ENCODE measurements at regions not wholly inside any gene's neighbourhood (a gene's known extent, or its start where the extent isn't known, plus 50 kb on each side); places are given as distances from the start of the nearest gene placed in this dataset.

DNA sequence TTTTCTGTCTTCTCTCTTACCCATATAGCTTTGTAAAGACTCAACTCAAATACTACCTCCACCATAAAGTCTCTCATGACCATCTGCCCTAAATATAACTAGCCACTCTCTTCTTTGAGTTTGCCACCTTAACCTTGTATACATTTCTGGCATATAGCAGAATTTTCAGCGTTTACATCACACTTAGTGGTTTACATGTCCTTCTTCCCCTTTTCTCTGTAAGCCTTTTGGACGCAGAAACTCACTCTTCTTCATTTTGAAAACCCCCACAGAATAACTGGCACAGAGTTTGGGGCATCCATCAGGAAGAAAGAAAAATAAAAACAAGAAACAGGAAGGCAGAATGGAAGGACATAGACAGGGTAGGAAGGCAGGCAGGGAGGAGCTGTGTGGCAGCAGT lies 131.8 kb upstream of the DUSP10 start:
- Mint-ChIP-seq H3K27me3 (no peaks in the 10 kb centered on the region), H3K36me3 (ENCODE audit: low read depth) (no peaks in the 10 kb centered on the region), H3K9me3 (no peaks in the 10 kb centered on the region), H3K4me1 (peaks cover 20% of the 10 kb centered on the region), H3K4me3 (no peak overlapping the region), H3K27ac (no peak overlapping the region)
- DNase-seq (no peak), ATAC-seq (ENCODE audit: low read depth) (no peak)
- ChIA-PET POLR2A (interaction anchor here (1.2 kb wide), 1 partner anchor 132 kb away, joined by 3 read pairs; the partner anchor contains the start of gene DUSP10), CTCF (no interaction called here)
- intact Hi-C loops (cut with micrococcal nuclease): no loop called here
- TF ChIP-seq, protein P1, sequence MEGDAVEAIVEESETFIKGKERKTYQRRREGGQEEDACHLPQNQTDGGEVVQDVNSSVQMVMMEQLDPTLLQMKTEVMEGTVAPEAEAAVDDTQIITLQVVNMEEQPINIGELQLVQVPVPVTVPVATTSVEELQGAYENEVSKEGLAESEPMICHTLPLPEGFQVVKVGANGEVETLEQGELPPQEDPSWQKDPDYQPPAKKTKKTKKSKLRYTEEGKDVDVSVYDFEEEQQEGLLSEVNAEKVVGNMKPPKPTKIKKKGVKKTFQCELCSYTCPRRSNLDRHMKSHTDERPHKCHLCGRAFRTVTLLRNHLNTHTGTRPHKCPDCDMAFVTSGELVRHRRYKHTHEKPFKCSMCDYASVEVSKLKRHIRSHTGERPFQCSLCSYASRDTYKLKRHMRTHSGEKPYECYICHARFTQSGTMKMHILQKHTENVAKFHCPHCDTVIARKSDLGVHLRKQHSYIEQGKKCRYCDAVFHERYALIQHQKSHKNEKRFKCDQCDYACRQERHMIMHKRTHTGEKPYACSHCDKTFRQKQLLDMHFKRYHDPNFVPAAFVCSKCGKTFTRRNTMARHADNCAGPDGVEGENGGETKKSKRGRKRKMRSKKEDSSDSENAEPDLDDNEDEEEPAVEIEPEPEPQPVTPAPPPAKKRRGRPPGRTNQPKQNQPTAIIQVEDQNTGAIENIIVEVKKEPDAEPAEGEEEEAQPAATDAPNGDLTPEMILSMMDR (IDR thresholded peaks at IDR 0.05): no peak

DNA sequence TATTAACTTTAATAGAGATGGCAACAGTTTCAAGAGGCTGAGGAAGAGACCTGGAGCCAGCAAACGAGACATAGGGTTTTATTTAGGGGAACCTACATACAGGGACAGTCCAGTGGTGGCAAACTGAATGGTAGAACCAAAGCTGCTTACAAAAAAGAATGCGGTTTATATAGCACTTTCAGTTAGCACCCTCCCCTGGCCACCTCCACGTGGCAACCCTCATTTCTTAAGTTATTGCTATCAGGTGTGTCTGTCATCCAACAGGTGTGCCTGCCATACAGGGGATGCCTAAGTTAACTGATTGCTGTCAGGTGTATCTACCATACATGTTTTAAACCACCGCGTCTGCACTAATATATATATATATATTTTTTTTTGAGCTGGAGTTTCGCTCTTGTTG lies 129.2 kb upstream of the DUSP10 start:
- TF ChIP-seq, protein P1 (IDR thresholded peaks at IDR 0.05): no peak
- ChIA-PET CTCF (no interaction called here), POLR2A (no interaction called here)
- intact Hi-C loops (cut with micrococcal nuclease): no loop called here
- no peak overlapping the region for H3K4me3 Mint-ChIP-seq
- ATAC-seq (ENCODE audit: low read depth) (no peak), DNase-seq (no peak)
- H3K9me3 Mint-ChIP-seq: no peaks in the 10 kb centered on the region
- H3K27ac Mint-ChIP-seq: no peak overlapping the region
- H3K4me1 Mint-ChIP-seq: peaks cover 9% of the 10 kb centered on the region
- H3K36me3 Mint-ChIP-seq (ENCODE audit: low read depth): no peaks in the 10 kb centered on the region
- no peaks in the 10 kb centered on the region for H3K27me3 Mint-ChIP-seq

- POLR2A ChIA-PET: no interaction called here
- CTCF ChIA-PET: no interaction called here
- H3K9me3 Mint-ChIP-seq: no peaks in the 10 kb centered on the region
- no peak for ATAC-seq (ENCODE audit: low read depth)
- peaks cover 8% of the 10 kb centered on the region for H3K4me1 Mint-ChIP-seq
- no peaks in the 10 kb centered on the region for H3K27me3 Mint-ChIP-seq
- H3K27ac Mint-ChIP-seq: no peak overlapping the region
- intact Hi-C loops (cut with micrococcal nuclease): no loop called here
- H3K36me3 Mint-ChIP-seq (ENCODE audit: low read depth): no peaks in the 10 kb centered on the region
- DNase-seq: no peak
- TF ChIP-seq, protein P1 (IDR thresholded peaks at IDR 0.05): no peak
- H3K4me3 Mint-ChIP-seq: no peak overlapping the region
Measured at GRCh38 chr1:221869779-221870178, 127.9 kb upstream of the DUSP10 start.

DNA sequence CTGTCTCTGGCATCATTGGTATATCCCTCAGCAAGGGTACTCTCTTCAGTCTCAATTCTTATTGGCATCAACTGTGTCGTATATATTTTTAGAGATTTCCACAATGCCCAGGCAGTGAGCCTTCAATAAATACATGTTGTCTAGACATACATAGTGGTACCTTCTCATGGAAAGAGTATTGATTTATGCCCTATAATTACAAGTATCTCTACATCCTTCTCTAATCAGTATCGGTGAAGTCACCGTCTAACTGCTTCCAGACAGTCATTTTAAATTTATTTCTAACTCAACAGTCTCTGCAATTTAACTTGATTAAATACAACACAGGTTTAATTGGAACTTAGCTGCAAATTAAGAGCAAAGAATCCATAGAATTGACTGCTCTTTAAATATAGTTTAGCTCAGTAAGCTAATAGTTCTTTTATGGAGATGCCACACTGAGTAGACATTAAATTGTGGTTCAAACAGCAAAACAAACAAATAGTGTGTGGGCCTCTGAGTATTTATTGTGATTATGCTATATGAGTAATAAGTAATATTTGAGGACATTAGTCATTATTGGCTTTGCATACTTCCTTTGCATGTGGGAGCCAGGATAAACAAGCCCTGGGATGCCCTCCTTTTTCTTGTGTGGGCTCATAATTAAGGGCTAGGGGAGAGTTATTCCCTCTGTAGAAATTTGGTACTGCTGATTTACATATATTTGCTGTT lies 126.9 kb upstream of the DUSP10 start:
- Mint-ChIP-seq H3K36me3 (ENCODE audit: low read depth) (no peaks in the 10 kb centered on the region), H3K27me3 (no peaks in the 10 kb centered on the region), H3K9me3 (no peaks in the 10 kb centered on the region), H3K27ac (no peak overlapping the region), H3K4me3 (no peak overlapping the region), H3K4me1 (peaks cover 5% of the 10 kb centered on the region)
- TF ChIP-seq, protein P1 (IDR thresholded peaks at IDR 0.05): no peak
- POLR2A ChIA-PET: no interaction called here
- CTCF ChIA-PET: interaction anchor here (0.8 kb wide), 1 partner anchor 8 kb away, joined by 3 read pairs; no protein-coding TSS in a partner anchor
- intact Hi-C loops (cut with micrococcal nuclease): no loop called here
- no peak for ATAC-seq (ENCODE audit: low read depth)
- DNase-seq: no peak

GRCh38 chr1:221867003-221867402 lies 125.1 kb upstream of the DUSP10 start:
- no peak overlapping the region for H3K4me3 Mint-ChIP-seq
- DNase-seq (no peak), ATAC-seq (ENCODE audit: low read depth) (no peak)
- H3K4me1 Mint-ChIP-seq: peaks cover 8% of the 10 kb centered on the region
- ChIA-PET POLR2A (no interaction called here), CTCF (no interaction called here)
- H3K9me3 Mint-ChIP-seq: no peaks in the 10 kb centered on the region
- no peaks in the 10 kb centered on the region for H3K27me3 Mint-ChIP-seq
- H3K36me3 Mint-ChIP-seq (ENCODE audit: low read depth): no peaks in the 10 kb centered on the region
- intact Hi-C loops (cut with micrococcal nuclease): no loop called here
- TF ChIP-seq, protein P1 (IDR thresholded peaks at IDR 0.05): no peak
- no peak overlapping the region for H3K27ac Mint-ChIP-seq
